Chondrocyte (in vitro differentiated cells): ENCODE measurements at regions not wholly inside any gene's neighbourhood (a gene's known extent, or its start where the extent isn't known, plus 50 kb on each side); places are given as distances from the start of the nearest gene placed in this dataset.
"Not testable (repeated sequence)": the region's sequence is repeated elsewhere in the genome, so short reads cannot be mapped to it uniquely, and the experiment has no call there.

ENCODE experiments used
- DNase-seq: peaks from one replicate; pipeline ENCODE4 v3.0.0; 2021; ENCODE audit warnings: mixed read lengths, low spot score
- H3K27ac Mint-ChIP-seq: one replicate; pipeline ENCODE4 v1.8.0; 2021; ENCODE audit warnings: mild to moderate bottlenecking, moderate library complexity, mixed read lengths; ENCODE audit not compliant: unreplicated experiment
- H3K27me3 Mint-ChIP-seq: 2 replicates; pipeline ENCODE4 v1.8.0; 2021; ENCODE audit warnings: low read depth, mixed read lengths
- H3K36me3 Mint-ChIP-seq: 2 replicates; pipeline ENCODE4 v1.8.0; 2021; ENCODE audit warnings: low read depth, mixed read lengths
- H3K4me1 Mint-ChIP-seq: 2 replicates; pipeline ENCODE4 v1.8.0; 2021; ENCODE audit warnings: low read depth, mild to moderate bottlenecking, mixed read lengths
- H3K4me3 Mint-ChIP-seq: one replicate; pipeline ENCODE4 v1.8.0; 2021; ENCODE audit warnings: mild to moderate bottlenecking, moderate library complexity, mixed read lengths; ENCODE audit not compliant: unreplicated experiment
- H3K9me3 Mint-ChIP-seq: 2 replicates; pipeline ENCODE4 v1.8.0; 2021; ENCODE audit warnings: low read depth, mixed read lengths
- CTCF ChIP-seq: fragments of 200-600 bp; sonication (generic); IDR thresholded peaks from 2 replicates; pipeline ENCODE4 v1.5.0; 2021; ENCODE audit warnings: antibody characterized with exemption, mild to moderate bottlenecking, moderate library complexity

DNA sequence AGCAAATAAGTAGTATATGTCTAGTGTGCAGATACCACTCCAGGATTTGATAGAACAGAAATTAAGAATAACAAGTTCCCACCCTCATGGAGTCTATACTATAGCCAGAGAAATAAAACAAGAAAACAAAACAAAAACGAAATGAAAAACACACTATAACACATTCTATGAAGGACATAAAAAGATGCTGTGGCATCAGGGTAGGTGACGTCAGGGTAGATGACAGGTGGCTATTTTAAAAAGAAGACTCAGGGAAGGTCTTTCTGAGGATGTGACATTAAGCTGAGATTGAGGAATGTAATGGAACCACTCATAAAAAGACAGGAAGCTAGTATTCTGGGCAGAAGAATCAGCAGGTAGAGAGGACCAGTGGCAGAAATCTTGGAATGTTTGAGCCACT lies 469.6 kb downstream of the RAP2B start:
- no peak for TF ChIP-seq CTCF
- Mint-ChIP-seq H3K27me3 (peaks cover 25% of the 10 kb centered on the region), H3K9me3 (no peaks in the 10 kb centered on the region), H3K27ac (no peak overlapping the region), H3K36me3 (no peaks in the 10 kb centered on the region), H3K4me1 (no peaks in the 10 kb centered on the region), H3K4me3 (no peak overlapping the region)
- DNase-seq: no peak

- no peak for DNase-seq
- Mint-ChIP-seq H3K36me3 (no peaks in the 10 kb centered on the region), H3K4me3 (no peak overlapping the region), H3K27ac (no peak overlapping the region), H3K9me3 (no peaks in the 10 kb centered on the region), H3K27me3 (peaks cover 25% of the 10 kb centered on the region), H3K4me1 (no peaks in the 10 kb centered on the region)
- no peak for TF ChIP-seq CTCF
These were observed 471.4 kb downstream of the RAP2B start for GRCh38 chr3:153633407-153633806.

- no peaks in the 10 kb centered on the region for H3K4me1 Mint-ChIP-seq
- peaks cover 22% of the 10 kb centered on the region for H3K27me3 Mint-ChIP-seq
- no peak overlapping the region for H3K27ac Mint-ChIP-seq
- no peaks in the 10 kb centered on the region for H3K36me3 Mint-ChIP-seq
- TF ChIP-seq CTCF: no peak
- no peak overlapping the region for H3K4me3 Mint-ChIP-seq
- H3K9me3 Mint-ChIP-seq: no peaks in the 10 kb centered on the region
- DNase-seq: no peak
These were observed 472.7 kb downstream of the RAP2B start for GRCh38 chr3:153634683-153635082.

DNA sequence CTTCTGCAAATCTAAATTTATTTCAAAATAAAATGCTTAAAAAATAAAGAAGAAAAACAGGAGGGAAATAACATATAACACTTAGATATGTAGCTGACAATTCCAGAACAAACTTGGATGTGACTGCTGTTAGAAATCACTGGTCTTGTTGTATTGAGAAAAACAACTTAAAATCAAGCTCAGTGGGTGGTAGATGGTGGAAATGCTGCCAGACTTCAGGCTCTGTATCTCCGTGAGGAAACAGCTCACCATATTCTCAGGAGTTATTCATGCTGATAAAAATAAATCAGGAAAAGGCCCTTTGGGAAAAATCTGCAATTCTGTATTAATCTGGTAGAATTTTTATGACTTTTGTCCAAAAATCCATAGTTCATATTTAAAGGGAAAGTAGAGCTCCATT lies 477.6 kb downstream of the RAP2B start:
- no peak for DNase-seq
- TF ChIP-seq CTCF: no peak
- H3K36me3 Mint-ChIP-seq: no peaks in the 10 kb centered on the region
- no peak overlapping the region for H3K4me3 Mint-ChIP-seq
- peaks cover 6% of the 10 kb centered on the region for H3K27me3 Mint-ChIP-seq
- peaks cover 13% of the 10 kb centered on the region for H3K9me3 Mint-ChIP-seq
- no peaks in the 10 kb centered on the region for H3K4me1 Mint-ChIP-seq
- no peak overlapping the region for H3K27ac Mint-ChIP-seq

- H3K4me3 Mint-ChIP-seq: no peak overlapping the region
- DNase-seq: no peak
- no peak overlapping the region for H3K27ac Mint-ChIP-seq
- no peaks in the 10 kb centered on the region for H3K36me3 Mint-ChIP-seq
- H3K4me1 Mint-ChIP-seq: no peaks in the 10 kb centered on the region
- peaks cover 23% of the 10 kb centered on the region for H3K9me3 Mint-ChIP-seq
- TF ChIP-seq CTCF: no peak
- H3K27me3 Mint-ChIP-seq: peaks cover 4% of the 10 kb centered on the region
These were observed 479.0 kb downstream of the RAP2B start for GRCh38 chr3:153640689-153641665.

GRCh38 chr3:153642576-153642975 lies 478.6 kb upstream of the ARHGEF26 start:
- H3K27ac Mint-ChIP-seq, DNase-seq, H3K4me1 Mint-ChIP-seq, H3K27me3 Mint-ChIP-seq, H3K4me3 Mint-ChIP-seq, H3K36me3 Mint-ChIP-seq: not testable (repeated sequence)
- peaks cover 23% of the 10 kb centered on the region for H3K9me3 Mint-ChIP-seq

- H3K27me3 Mint-ChIP-seq, H3K36me3 Mint-ChIP-seq, H3K4me1 Mint-ChIP-seq, H3K27ac Mint-ChIP-seq, DNase-seq, H3K4me3 Mint-ChIP-seq: not testable (repeated sequence)
- H3K9me3 Mint-ChIP-seq: peaks cover 23% of the 10 kb centered on the region
These were observed 477.7 kb upstream of the ARHGEF26 start for GRCh38 chr3:153643471-153643870.
